Suprapubic skin (tissue), 3 donors: ENCODE measurements at regions not wholly inside any gene's neighbourhood (a gene's known extent, or its start where the extent isn't known, plus 50 kb on each side); places are given as distances from the start of the nearest gene placed in this dataset.

Experiments used
- POLR2AphosphoS5 ChIP-seq, 3 donors: sonication (generic); formaldehyde crosslinking; IDR thresholded peaks; one replicate each; pipeline ENCODE4 v1.6.1; 2017; ENCODE audit warnings: antibody characterized with exemption in 3 of 3
- TF ChIP-seq, protein P1 (sequence below), 2 donors: fragments of 200-600 bp in 1 of 2; fragments of 450-650 bp in 1 of 2; sonication (generic) in 1 of 2; IDR thresholded peaks; one replicate each; pipeline ENCODE4 v1.5.1; 2016 to 2019; ENCODE audit warnings: antibody characterized with exemption in 2 of 2, mild to moderate bottlenecking in 1 of 2, moderate library complexity in 1 of 2

DNA sequence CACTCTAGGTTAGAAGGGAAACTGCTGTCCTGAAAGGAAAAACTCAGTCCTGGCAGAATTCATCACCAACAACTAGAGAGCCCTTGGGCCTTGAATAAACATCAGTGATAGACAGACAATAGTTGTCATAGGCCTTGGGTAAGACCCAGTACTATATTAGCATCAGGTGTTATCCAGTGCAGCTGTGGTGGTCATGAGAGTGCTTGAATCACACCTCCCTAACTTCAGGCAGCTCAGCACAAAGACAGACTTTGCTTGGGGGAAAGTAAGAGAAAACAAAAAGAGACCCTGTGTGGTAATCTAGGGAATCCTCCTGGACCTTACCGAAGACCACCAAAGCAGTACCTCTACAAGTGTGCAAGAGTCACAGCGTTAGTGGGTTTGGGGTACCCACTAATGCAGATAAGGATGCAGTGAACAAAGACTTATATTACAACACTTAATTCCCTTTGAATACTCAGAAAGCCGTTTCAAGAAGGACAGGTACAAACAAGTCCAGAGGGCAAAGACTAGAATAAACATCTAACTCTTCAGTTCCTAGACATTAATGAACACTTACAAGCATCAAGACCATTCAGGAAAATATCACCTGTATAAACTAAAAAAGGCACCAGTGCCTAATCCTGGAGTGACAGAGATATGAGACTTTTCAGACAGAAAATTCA, 332.3 kb upstream of the EPHA3 start:
- TF ChIP-seq, protein P1, sequence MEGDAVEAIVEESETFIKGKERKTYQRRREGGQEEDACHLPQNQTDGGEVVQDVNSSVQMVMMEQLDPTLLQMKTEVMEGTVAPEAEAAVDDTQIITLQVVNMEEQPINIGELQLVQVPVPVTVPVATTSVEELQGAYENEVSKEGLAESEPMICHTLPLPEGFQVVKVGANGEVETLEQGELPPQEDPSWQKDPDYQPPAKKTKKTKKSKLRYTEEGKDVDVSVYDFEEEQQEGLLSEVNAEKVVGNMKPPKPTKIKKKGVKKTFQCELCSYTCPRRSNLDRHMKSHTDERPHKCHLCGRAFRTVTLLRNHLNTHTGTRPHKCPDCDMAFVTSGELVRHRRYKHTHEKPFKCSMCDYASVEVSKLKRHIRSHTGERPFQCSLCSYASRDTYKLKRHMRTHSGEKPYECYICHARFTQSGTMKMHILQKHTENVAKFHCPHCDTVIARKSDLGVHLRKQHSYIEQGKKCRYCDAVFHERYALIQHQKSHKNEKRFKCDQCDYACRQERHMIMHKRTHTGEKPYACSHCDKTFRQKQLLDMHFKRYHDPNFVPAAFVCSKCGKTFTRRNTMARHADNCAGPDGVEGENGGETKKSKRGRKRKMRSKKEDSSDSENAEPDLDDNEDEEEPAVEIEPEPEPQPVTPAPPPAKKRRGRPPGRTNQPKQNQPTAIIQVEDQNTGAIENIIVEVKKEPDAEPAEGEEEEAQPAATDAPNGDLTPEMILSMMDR (IDR thresholded peaks at IDR 0.05), result no peak
- TF ChIP-seq POLR2AphosphoS5 (IDR thresholded peaks at IDR 0.05), result no peak
